ENCODE measurements at regions not wholly inside any gene's neighbourhood (a gene's known extent, or its start where the extent isn't known, plus 50 kb on each side); places are given as distances from the start of the nearest gene placed in this dataset.

GRCh38 chr10:71133710-71134686 lies 78.4 kb upstream of the UNC5B start:
- H3K27ac Mint-ChIP-seq, result no peak overlapping the region
- H3K4me1 Mint-ChIP-seq (ENCODE audit: low read depth), result peaks cover 20% of the 10 kb centered on the region

GRCh38 chr10:71134732-71135211 lies 77.6 kb upstream of the UNC5B start:
- Mint-ChIP-seq H3K4me3 (ENCODE audit: low read depth) (no peak overlapping the region), H3K4me1 (ENCODE audit: low read depth) (peaks cover 17% of the 10 kb centered on the region), H3K27ac (no peak overlapping the region), H3K9me3 (ENCODE audit: low read depth) (no peaks in the 10 kb centered on the region), H3K36me3 (ENCODE audit: insufficient read depth) (no peaks in the 10 kb centered on the region), H3K27me3 (peaks cover 16% of the 10 kb centered on the region)
- no peak for TF ChIP-seq CTCF (IDR thresholded peaks at IDR 0.05; ENCODE audit: unreplicated experiment)
- no peak for DNase-seq (ENCODE audit: low spot score, unreplicated experiment)

More at GRCh38 chr10:71133710-71134686, 78.4 kb upstream of the UNC5B start:
- H3K36me3 Mint-ChIP-seq (ENCODE audit: insufficient read depth), result no peaks in the 10 kb centered on the region
- H3K9me3 Mint-ChIP-seq (ENCODE audit: low read depth), result no peaks in the 10 kb centered on the region
- no peak for TF ChIP-seq CTCF (IDR thresholded peaks at IDR 0.05; ENCODE audit: unreplicated experiment)
- H3K4me3 Mint-ChIP-seq (ENCODE audit: low read depth), result no peak overlapping the region
- DNase-seq (ENCODE audit: low spot score, unreplicated experiment), result no peak
- H3K27me3 Mint-ChIP-seq, result peaks cover 11% of the 10 kb centered on the region

GRCh38 chr10:71135236-71135635 lies 77.1 kb upstream of the UNC5B start:
- H3K36me3 Mint-ChIP-seq (ENCODE audit: insufficient read depth), result no peaks in the 10 kb centered on the region
- H3K4me1 Mint-ChIP-seq (ENCODE audit: low read depth), result peaks cover 16% of the 10 kb centered on the region
- DNase-seq (ENCODE audit: low spot score, unreplicated experiment), result no peak
- H3K27me3 Mint-ChIP-seq, result peaks cover 16% of the 10 kb centered on the region
- no peak for TF ChIP-seq CTCF (IDR thresholded peaks at IDR 0.05; ENCODE audit: unreplicated experiment)
- H3K27ac Mint-ChIP-seq, result no peak overlapping the region
- no peaks in the 10 kb centered on the region for H3K9me3 Mint-ChIP-seq (ENCODE audit: low read depth)
- no peak overlapping the region for H3K4me3 Mint-ChIP-seq (ENCODE audit: low read depth)

GRCh38 chr10:71136036-71136721 lies 76.2 kb upstream of the UNC5B start:
- TF ChIP-seq CTCF (IDR thresholded peaks at IDR 0.05; ENCODE audit: unreplicated experiment), result no peak
- Mint-ChIP-seq H3K9me3 (ENCODE audit: low read depth) (no peaks in the 10 kb centered on the region), H3K36me3 (ENCODE audit: insufficient read depth) (no peaks in the 10 kb centered on the region), H3K27me3 (peaks cover 18% of the 10 kb centered on the region), H3K27ac (no peak overlapping the region), H3K4me3 (ENCODE audit: low read depth) (no peak overlapping the region), H3K4me1 (ENCODE audit: low read depth) (peaks cover 8% of the 10 kb centered on the region)
- no peak for DNase-seq (ENCODE audit: low spot score, unreplicated experiment)

GRCh38 chr10:71137701-71138100 lies 74.7 kb upstream of the UNC5B start:
- Mint-ChIP-seq H3K36me3 (ENCODE audit: insufficient read depth) (no peaks in the 10 kb centered on the region), H3K4me1 (ENCODE audit: low read depth) (peaks cover 8% of the 10 kb centered on the region), H3K4me3 (ENCODE audit: low read depth) (no peak overlapping the region), H3K9me3 (ENCODE audit: low read depth) (no peaks in the 10 kb centered on the region), H3K27me3 (peaks cover 26% of the 10 kb centered on the region), H3K27ac (no peak overlapping the region)
- no peak for TF ChIP-seq CTCF (IDR thresholded peaks at IDR 0.05; ENCODE audit: unreplicated experiment)
- DNase-seq (ENCODE audit: low spot score, unreplicated experiment), result no peak
